Activated naive CD8-positive, alpha-beta T cell treated with anti-CD3 and anti-CD28 coated beads, Interleukin-2, amount 10 ng/mL, durations not matched to agents 7 days and 5 days (primary cell): ENCODE measurements at regions not wholly inside any gene's neighbourhood (a gene's known extent, or its start where the extent isn't known, plus 50 kb on each side); places are given as distances from the start of the nearest gene placed in this dataset.

Experiments
- ATAC-seq: fragments of 150-1000 bp; cut with Tn5 transposase; one replicate; pipeline ENCODE4 v1.10.0; 2021; ENCODE audit warnings: low read depth, moderate library complexity
- POLR2A ChIA-PET: fragments of 350-600 bp; sonication (Branson Sonifier 250); formaldehyde crosslinking; loops from one replicate; lab custom pipeline; 2021; ENCODE audit warnings: antibody characterized with exemption; lab: Charles Lee
- DNase-seq: peaks from one replicate; pipeline ENCODE4 v3.0.0; 2021
- H3K27ac Mint-ChIP-seq: one replicate; pipeline ENCODE4 v1.8.0; 2022; ENCODE audit warnings: mild to moderate bottlenecking, mixed read lengths
- H3K27me3 Mint-ChIP-seq: one replicate; pipeline ENCODE4 v1.8.0; 2022; ENCODE audit warnings: mild to moderate bottlenecking, moderate library complexity, mixed read lengths
- H3K36me3 Mint-ChIP-seq: one replicate; pipeline ENCODE4 v1.8.0; 2021; ENCODE audit warnings: mild to moderate bottlenecking, mixed read lengths
- H3K4me1 Mint-ChIP-seq: one replicate; pipeline ENCODE4 v1.8.0; 2021; ENCODE audit warnings: mixed read lengths
- H3K4me3 Mint-ChIP-seq: one replicate; pipeline ENCODE4 v1.8.0; 2022; ENCODE audit warnings: mild to moderate bottlenecking, moderate library complexity, mixed read lengths
- H3K9me3 Mint-ChIP-seq: one replicate; pipeline ENCODE4 v1.8.0; 2021; ENCODE audit warnings: mixed read lengths

DNA sequence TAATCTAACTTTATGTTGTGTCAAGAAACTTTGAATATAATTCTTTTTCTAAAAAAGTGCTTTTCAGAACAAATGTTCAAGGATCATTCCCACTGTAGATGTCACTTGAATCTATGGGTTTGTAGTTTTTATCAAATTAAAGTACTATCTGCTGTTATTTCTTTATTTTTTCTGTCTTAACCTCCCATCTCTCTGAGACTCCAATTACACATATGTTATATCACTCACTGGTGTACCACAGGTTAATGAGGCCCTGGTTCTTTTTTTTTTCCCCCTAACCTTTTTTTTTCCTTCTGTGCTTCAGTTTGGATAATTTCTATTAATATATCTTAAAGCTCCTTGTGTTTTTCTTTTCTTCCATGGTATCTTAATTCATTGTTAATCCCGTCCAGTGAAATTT is 279.9 kb upstream of the RGS6 start:
- no peak overlapping the region for H3K27ac Mint-ChIP-seq
- POLR2A ChIA-PET = no interaction called here
- DNase-seq (no peak), ATAC-seq (no peak)
- H3K36me3 Mint-ChIP-seq = peaks cover 55% of the 10 kb centered on the region
- H3K9me3 Mint-ChIP-seq = peaks cover 11% of the 10 kb centered on the region
- no peak overlapping the region for H3K4me3 Mint-ChIP-seq
- peaks cover 3% of the 10 kb centered on the region for H3K4me1 Mint-ChIP-seq
- H3K27me3 Mint-ChIP-seq = no peaks in the 10 kb centered on the region

DNA sequence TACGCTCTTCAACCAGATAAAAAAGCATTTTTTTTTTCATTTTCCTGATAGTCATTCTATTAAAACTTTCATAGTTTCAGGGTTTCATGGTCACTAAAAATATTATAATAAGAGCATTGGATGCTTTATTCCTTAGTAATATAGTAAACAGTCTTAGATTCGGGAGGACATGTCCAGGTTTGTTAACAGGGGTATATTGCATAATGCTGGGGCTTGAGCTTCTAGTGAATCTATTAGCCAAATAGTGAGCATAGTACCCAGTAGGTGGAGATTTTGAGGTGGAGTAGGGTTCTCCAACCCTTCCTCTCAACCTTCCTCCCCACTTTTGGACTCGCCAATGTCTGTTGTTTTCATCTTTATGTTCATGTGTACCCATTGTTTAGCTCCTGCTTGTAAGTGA is 277.4 kb upstream of the RGS6 start:
- peaks cover 17% of the 10 kb centered on the region for H3K4me1 Mint-ChIP-seq
- H3K27me3 Mint-ChIP-seq = no peaks in the 10 kb centered on the region
- no peak overlapping the region for H3K27ac Mint-ChIP-seq
- H3K36me3 Mint-ChIP-seq = peaks cover 59% of the 10 kb centered on the region
- H3K4me3 Mint-ChIP-seq = no peak overlapping the region
- no peak for DNase-seq
- no peak for ATAC-seq
- POLR2A ChIA-PET = no interaction called here
- H3K9me3 Mint-ChIP-seq = peaks cover 11% of the 10 kb centered on the region

DNA sequence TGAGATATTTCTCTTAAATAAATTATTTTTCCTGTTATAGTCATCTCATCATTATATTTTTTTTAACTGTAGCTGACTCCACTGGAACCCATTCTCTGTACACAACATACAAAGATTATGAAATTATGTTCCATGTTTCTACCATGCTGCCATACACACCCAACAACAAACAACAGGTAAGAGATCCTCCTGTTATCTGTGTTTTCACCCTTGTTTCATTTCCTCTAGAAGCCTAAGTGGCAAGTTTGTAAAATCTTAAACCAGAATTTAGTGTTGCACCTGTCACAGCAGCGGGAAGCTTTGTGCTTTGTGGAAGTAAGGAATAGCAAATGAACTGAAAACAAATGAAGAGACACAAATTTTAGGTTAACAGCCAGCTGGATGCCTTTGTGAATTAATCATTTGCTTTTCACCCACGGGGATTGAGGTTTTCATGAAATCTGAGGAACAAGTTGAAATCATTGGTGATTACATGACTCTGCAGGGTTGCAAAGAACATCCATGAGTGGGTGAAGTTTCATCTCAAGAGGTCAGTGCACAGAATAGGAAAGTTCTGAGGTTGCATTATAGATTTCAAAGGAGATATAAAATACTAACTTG is 273.9 kb upstream of the RGS6 start:
- POLR2A ChIA-PET = interaction anchor here (0.5 kb wide), 1 partner anchor 22 kb away, joined by 3 read pairs; no protein-coding TSS in a partner anchor
- no peak overlapping the region for H3K4me3 Mint-ChIP-seq
- H3K27ac Mint-ChIP-seq = no peak overlapping the region
- peaks cover 36% of the 10 kb centered on the region for H3K36me3 Mint-ChIP-seq
- DNase-seq (no peak), ATAC-seq (no peak)
- peaks cover 2% of the 10 kb centered on the region for H3K9me3 Mint-ChIP-seq
- H3K4me1 Mint-ChIP-seq = peaks cover 14% of the 10 kb centered on the region
- H3K27me3 Mint-ChIP-seq = no peaks in the 10 kb centered on the region

DNA sequence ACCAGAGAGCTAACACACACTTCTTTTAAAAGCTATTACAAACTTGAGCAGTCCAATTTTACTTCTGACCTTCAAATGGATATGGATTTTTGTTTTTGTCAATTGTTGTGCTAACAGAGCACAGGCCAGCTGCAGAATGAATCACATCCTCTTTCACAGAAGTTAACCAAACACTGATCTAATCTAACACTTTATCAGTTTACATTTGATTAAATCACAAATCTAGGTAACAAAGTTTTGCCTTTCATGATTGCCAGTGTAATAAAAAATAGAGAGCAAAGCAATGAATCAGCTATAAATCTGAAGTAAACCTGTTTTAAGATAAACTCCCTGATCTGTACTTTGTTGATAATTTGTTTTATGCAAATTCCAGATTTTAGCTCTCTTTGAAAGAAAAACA is 273.1 kb upstream of the RGS6 start:
- H3K4me3 Mint-ChIP-seq = no peak overlapping the region
- H3K27ac Mint-ChIP-seq = no peak overlapping the region
- no peak for ATAC-seq
- peaks cover 35% of the 10 kb centered on the region for H3K36me3 Mint-ChIP-seq
- peaks cover 14% of the 10 kb centered on the region for H3K4me1 Mint-ChIP-seq
- H3K9me3 Mint-ChIP-seq = no peaks in the 10 kb centered on the region
- H3K27me3 Mint-ChIP-seq = no peaks in the 10 kb centered on the region
- POLR2A ChIA-PET = no interaction called here
- no peak for DNase-seq

DNA sequence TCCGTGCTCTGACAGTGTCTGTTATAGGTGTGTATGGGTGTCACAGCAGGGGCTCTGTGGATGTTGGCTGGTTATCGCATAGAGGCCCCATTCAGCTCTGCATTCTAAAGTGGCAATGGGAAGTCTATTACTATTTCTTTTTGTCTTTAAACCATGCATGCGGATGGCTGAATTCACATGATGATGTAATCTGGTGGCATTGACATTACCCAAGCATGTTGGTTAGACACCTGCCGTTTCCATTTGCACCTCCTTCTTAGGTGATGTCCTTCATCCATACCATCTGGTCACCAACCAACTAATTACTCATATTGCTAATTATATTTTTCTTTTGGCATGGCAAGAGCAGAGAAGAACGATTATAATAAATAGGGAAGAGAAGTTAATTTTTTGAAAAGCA is 270.8 kb upstream of the RGS6 start:
- POLR2A ChIA-PET = no interaction called here
- Mint-ChIP-seq H3K36me3 (peaks cover 26% of the 10 kb centered on the region), H3K9me3 (no peaks in the 10 kb centered on the region), H3K4me1 (peaks cover 15% of the 10 kb centered on the region), H3K27me3 (no peaks in the 10 kb centered on the region), H3K27ac (no peak overlapping the region), H3K4me3 (no peak overlapping the region)
- ATAC-seq (no peak), DNase-seq (no peak)

DNA sequence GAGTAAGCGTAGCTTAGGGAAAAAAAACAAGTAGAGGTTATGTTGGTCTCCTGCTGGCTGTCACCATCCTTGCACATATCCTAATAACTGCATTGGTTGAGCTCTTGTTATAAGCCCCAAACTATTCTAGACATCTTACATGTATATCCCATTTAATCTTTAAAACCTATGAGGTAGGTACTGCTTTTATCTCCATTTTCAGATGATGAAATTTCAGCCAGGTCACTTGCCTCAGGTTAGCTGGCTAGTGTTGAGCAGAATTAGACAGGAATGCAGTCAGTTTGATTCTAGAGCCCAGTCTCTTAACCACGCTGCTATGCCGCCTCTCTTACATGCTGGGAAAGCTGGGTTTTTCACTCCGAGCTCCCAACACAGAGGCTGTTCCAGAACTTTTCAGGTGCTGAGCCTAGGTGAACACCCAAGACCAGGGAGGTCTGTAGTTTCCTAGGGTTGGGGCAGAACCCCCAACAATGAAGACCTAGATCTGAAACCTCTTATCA is 269.9 kb upstream of the RGS6 start:
- peaks cover 30% of the 10 kb centered on the region for H3K36me3 Mint-ChIP-seq
- H3K4me1 Mint-ChIP-seq = peaks cover 15% of the 10 kb centered on the region
- H3K27ac Mint-ChIP-seq = no peak overlapping the region
- POLR2A ChIA-PET = no interaction called here
- H3K4me3 Mint-ChIP-seq = no peak overlapping the region
- DNase-seq = no peak
- no peaks in the 10 kb centered on the region for H3K9me3 Mint-ChIP-seq
- no peak for ATAC-seq
- H3K27me3 Mint-ChIP-seq = no peaks in the 10 kb centered on the region

DNA sequence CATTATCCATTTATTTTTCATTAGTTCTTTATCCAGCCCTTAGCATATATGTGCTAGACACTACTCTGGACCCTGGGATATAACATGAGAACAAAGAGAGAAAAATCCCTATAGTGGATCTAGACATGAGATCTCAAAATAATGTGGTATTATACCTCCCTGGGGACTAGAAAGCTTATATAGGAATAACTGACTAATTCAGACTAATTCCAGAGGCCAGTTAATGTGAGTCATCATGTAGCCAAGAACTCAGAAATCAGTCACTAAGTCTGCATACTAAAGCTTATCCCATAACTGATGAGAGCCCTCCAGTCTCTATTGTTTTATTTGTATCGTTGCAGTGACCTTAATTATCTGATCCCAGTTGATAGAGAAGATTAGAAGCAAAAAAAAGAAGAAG is 267.1 kb upstream of the RGS6 start:
- H3K27me3 Mint-ChIP-seq = no peaks in the 10 kb centered on the region
- POLR2A ChIA-PET = no interaction called here
- H3K36me3 Mint-ChIP-seq = peaks cover 28% of the 10 kb centered on the region
- H3K9me3 Mint-ChIP-seq = no peaks in the 10 kb centered on the region
- ATAC-seq (no peak), DNase-seq (no peak)
- H3K4me1 Mint-ChIP-seq = peaks cover 3% of the 10 kb centered on the region
- no peak overlapping the region for H3K27ac Mint-ChIP-seq
- no peak overlapping the region for H3K4me3 Mint-ChIP-seq

DNA sequence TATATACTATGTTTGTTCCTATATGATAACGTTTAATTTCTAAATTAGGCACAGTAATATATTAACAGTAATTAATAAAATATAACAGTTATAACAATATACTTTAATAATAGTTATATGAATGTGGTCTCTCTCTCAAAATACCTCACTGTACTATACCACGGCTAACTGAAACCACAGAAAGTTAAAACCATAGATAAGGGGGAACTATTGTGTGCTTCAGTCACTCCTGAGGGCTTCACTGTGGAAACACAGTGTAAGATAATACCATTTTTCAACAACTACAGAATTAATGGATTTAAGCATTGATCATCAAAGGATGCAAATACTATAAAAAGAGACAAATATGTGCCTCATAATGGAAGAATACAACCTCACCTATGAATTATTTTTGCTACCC is 266.4 kb upstream of the RGS6 start:
- no peak for ATAC-seq
- no peak for DNase-seq
- peaks cover 3% of the 10 kb centered on the region for H3K4me1 Mint-ChIP-seq
- no peak overlapping the region for H3K4me3 Mint-ChIP-seq
- peaks cover 29% of the 10 kb centered on the region for H3K36me3 Mint-ChIP-seq
- H3K27me3 Mint-ChIP-seq = no peaks in the 10 kb centered on the region
- no peak overlapping the region for H3K27ac Mint-ChIP-seq
- POLR2A ChIA-PET = no interaction called here
- no peaks in the 10 kb centered on the region for H3K9me3 Mint-ChIP-seq

DNA sequence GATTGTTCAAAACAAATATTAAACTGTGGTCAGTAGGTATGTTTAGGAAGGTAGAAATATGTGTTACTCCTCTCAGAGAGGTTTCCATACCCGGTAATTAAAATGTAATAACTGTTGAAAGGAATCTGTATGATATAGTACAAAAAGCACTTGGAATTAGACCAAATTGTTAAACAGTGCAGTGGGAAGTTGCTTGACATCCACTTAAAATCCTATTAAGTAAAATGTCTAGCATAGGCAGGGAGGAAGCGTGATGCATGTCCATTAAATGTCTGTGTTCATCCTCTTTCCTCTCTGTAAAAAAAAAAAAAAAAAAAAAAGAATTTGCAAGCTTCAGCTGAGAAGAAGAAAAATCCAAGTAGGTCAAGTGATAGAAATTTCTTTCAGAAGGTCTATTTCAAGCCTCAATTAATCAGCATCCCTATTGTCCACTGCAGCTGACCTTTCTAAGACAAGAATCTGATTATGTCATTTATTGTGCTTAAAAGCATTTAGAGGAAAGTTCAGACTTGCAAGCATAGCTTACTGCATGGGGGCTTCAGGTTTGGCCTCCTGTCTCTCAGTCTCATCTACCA is 265.6 kb upstream of the RGS6 start:
- H3K27ac Mint-ChIP-seq = no peak overlapping the region
- POLR2A ChIA-PET = interaction anchor here (0.6 kb wide), 1 partner anchor 31 kb away, joined by 4 read pairs; no protein-coding TSS in a partner anchor
- H3K9me3 Mint-ChIP-seq = no peaks in the 10 kb centered on the region
- DNase-seq (no peak), ATAC-seq (no peak)
- no peaks in the 10 kb centered on the region for H3K27me3 Mint-ChIP-seq
- H3K4me3 Mint-ChIP-seq = no peak overlapping the region
- peaks cover 31% of the 10 kb centered on the region for H3K36me3 Mint-ChIP-seq
- peaks cover 8% of the 10 kb centered on the region for H3K4me1 Mint-ChIP-seq

DNA sequence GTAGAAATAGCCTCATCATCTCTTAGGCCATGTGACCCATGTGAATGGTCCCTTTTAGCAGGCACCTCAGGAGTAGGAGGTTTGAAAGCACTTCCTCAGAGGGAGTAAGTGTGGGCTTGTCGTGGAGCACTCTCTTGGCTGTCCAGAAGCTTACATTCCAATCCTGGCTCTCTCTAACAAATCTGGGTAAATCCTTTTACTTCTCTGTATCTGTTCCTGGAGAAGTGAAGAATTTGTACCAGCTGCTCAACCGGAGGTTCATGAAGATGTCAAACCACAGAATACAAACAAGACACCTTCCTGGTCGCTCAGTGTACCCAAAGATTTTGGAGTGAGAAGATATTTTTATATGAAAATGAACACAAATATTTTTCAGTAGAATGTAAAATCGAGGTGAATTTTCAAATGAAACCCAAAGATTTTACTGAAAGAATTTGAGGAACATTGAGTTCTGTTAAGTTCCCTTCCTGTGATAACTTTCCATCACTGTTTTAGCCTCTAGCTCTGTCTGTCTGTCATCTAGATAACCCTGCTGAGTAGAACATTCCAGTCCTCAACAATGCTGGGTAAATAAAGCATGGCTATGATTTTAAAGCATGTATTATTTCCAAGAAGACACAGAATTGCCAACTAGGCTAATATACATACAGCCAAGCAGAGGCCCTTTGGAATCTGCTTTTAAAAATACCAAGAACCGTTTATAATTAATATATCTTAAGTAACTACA is 263.9 kb upstream of the RGS6 start:
- Mint-ChIP-seq H3K9me3 (no peaks in the 10 kb centered on the region), H3K4me1 (peaks cover 8% of the 10 kb centered on the region), H3K4me3 (no peak overlapping the region), H3K27me3 (no peaks in the 10 kb centered on the region), H3K27ac (no peak overlapping the region), H3K36me3 (peaks cover 40% of the 10 kb centered on the region)
- DNase-seq (no peak), ATAC-seq (no peak)
- POLR2A ChIA-PET = no interaction called here

DNA sequence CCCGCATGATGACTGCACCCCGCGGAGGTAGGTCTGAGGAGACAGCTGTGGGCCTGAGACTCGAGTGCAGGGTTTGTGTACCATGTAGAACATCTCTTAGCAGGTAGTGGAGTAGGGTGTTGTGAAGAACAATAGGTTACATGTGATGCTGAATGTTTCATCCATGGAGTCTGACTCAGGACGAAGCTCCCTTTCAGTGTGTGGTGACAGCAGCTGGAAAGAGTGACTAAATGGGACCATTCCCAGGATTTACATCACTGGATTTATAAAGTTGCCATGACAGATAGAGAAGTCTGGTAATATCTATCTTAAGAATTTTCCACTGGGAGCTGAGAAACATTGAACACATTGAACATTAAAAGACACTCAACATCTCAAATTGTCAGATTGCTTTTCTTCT is 259.6 kb upstream of the RGS6 start:
- ATAC-seq (no peak), DNase-seq (no peak)
- Mint-ChIP-seq H3K27me3 (no peaks in the 10 kb centered on the region), H3K36me3 (peaks cover 49% of the 10 kb centered on the region), H3K4me1 (peaks cover 7% of the 10 kb centered on the region), H3K9me3 (peaks cover 2% of the 10 kb centered on the region), H3K4me3 (no peak overlapping the region), H3K27ac (no peak overlapping the region)
- POLR2A ChIA-PET = no interaction called here

DNA sequence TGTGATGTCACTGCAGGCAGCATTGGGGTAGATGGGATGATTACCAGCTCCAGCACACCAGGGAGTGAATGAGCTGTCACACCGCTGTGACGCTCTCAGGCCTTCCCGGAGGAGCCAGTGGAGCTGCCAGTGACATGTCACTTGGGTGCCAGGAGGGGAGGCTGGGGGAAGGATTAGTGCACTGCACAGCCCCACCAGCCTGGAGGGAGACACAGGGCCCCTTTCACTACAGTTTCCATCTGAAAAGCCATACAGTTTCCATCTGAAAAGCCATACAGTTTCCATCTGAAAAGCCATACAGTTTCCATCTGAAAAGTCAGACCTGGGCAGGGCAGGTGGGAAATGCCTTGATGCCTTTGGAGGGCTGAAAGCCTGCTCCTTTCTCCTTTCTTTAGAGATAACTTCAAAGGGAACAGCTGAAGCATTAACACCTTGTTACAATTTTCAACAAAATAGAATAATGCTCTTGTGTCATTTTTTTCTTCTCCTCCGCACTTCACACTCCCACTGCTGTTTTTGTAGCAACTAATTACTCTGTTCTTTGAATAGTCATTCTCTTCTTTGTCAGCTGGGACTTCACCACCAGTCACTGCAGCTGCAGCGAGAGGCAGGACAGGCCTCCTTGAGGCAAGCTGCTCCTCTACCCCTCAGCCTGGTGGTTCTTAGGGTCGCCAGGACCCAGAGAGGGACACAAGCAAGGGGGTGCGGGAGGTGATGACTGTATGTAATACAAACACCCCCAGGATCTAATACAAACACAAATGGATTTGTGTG is 256.9 kb upstream of the RGS6 start:
- peaks cover 6% of the 10 kb centered on the region for H3K4me1 Mint-ChIP-seq
- peaks cover 62% of the 10 kb centered on the region for H3K36me3 Mint-ChIP-seq
- no peak overlapping the region for H3K4me3 Mint-ChIP-seq
- H3K27me3 Mint-ChIP-seq = no peaks in the 10 kb centered on the region
- H3K9me3 Mint-ChIP-seq = peaks cover 7% of the 10 kb centered on the region
- POLR2A ChIA-PET = no interaction called here
- ATAC-seq (no peak), DNase-seq (no peak)
- H3K27ac Mint-ChIP-seq = no peak overlapping the region

DNA sequence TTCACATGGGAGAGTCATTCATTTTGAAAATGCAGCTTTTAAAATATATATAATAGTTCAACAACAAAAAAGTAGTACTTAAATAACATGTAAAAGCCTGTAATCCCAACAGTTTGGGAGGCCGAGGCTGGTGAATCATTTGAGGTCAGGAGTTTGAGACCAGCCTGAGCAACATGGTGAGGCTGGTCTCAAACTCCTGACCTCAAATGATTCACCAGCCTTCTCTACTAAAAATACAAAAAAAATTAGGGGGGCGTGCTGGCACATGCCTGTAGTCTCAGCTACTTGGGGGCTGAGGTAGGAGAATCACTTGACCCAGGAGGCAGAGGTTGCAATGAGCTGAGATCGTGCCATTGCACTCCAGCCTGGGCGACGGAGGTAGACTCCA is 256.3 kb upstream of the RGS6 start:
- DNase-seq (no peak), ATAC-seq (no peak)
- no peak overlapping the region for H3K4me3 Mint-ChIP-seq
- peaks cover 64% of the 10 kb centered on the region for H3K36me3 Mint-ChIP-seq
- POLR2A ChIA-PET = no interaction called here
- peaks cover 5% of the 10 kb centered on the region for H3K4me1 Mint-ChIP-seq
- H3K27ac Mint-ChIP-seq = no peak overlapping the region
- H3K27me3 Mint-ChIP-seq = no peaks in the 10 kb centered on the region
- H3K9me3 Mint-ChIP-seq = peaks cover 7% of the 10 kb centered on the region
